GM23338 (cell line): ENCODE measurements at regions not wholly inside any gene's neighbourhood (a gene's known extent, or its start where the extent isn't known, plus 50 kb on each side); places are given as distances from the start of the nearest gene placed in this dataset.

Source experiments
- ATAC-seq: fragments of 200-7000 bp; cut with Tn5 transposase; 3 replicates; pipeline ENCODE4 v1.9.1; 2020
- DNase-seq: peaks from one replicate; pipeline ENCODE4 v3.0.0-alpha.2; 2015; ENCODE audit warnings: low spot score
- H2AFZ ChIP-seq: fragments of 200-600 bp; sonication (generic); 2 replicates; pipeline ENCODE4 v1.8.0; 2016; ENCODE audit warnings: antibody characterized with exemption, mild to moderate bottlenecking, moderate library complexity
- H3F3A ChIP-seq: fragments of 200-600 bp; sonication (generic); replicated peaks from 2 replicates; pipeline ENCODE4 v1.8.0; 2017; ENCODE audit warnings: antibody characterized with exemption, mixed run types, low read depth
- H3K27ac ChIP-seq: fragments of 200-600 bp; sonication (generic); 2 replicates; pipeline ENCODE4 v1.6.1; 2016; ENCODE audit warnings: low read depth
- H3K27me3 ChIP-seq: fragments of 200-600 bp; sonication (generic); 2 replicates; pipeline ENCODE4 v1.8.0; 2016; ENCODE audit warnings: mild to moderate bottlenecking, mixed run types, moderate library complexity; ENCODE audit not compliant: insufficient read depth
- H3K36me3 ChIP-seq: fragments of 200-600 bp; sonication (generic); 2 replicates; pipeline ENCODE4 v1.8.0; 2016; ENCODE audit warnings: mild to moderate bottlenecking; ENCODE audit not compliant: insufficient read depth
- H3K4me1 ChIP-seq: fragments of 200-600 bp; sonication (generic); 2 replicates; pipeline ENCODE4 v1.8.0; 2016; ENCODE audit warnings: mild to moderate bottlenecking, moderate library complexity; ENCODE audit not compliant: insufficient read depth
- H3K4me2 ChIP-seq: fragments of 200-600 bp; sonication (generic); 2 replicates; pipeline ENCODE4 v1.7.1; 2017; ENCODE audit warnings: mixed run types
- H3K4me3 ChIP-seq: fragments of 200-600 bp; sonication (generic); 2 replicates; pipeline ENCODE4 v1.6.1; 2016; ENCODE audit warnings: mixed run types
- H3K79me2 ChIP-seq: fragments of 200-600 bp; sonication (generic); replicated peaks from 2 replicates; pipeline ENCODE4 v1.8.0; 2017; ENCODE audit warnings: mild to moderate bottlenecking; ENCODE audit not compliant: insufficient read depth
- H3K9me2 ChIP-seq: fragments of 200-600 bp; sonication (generic); 2 replicates; pipeline ENCODE4 v1.8.0; 2017; ENCODE audit not compliant: insufficient read depth
- H4K20me1 ChIP-seq: fragments of 200-600 bp; sonication (generic); replicated peaks from 2 replicates; pipeline ENCODE4 v1.8.0; 2017; ENCODE audit warnings: mild to moderate bottlenecking; ENCODE audit not compliant: insufficient read depth
- H3K27ac Mint-ChIP-seq: 2 replicates; pipeline ENCODE4 v1.8.0; 2020; ENCODE audit warnings: inconsistent platforms, mild to moderate bottlenecking, moderate library complexity, mixed read lengths
- H3K27me3 Mint-ChIP-seq: 3 replicates; pipeline ENCODE4 v1.8.0; 2022; ENCODE audit warnings: low read depth, mild to moderate bottlenecking, moderate library complexity, mixed read lengths, inconsistent platforms; ENCODE audit not compliant: insufficient read depth, poor library complexity
- H3K36me3 Mint-ChIP-seq: 3 replicates; pipeline ENCODE4 v1.8.0; 2021; ENCODE audit warnings: low read depth, mild to moderate bottlenecking, inconsistent platforms, moderate library complexity, mixed read lengths
- H3K4me1 Mint-ChIP-seq: 3 replicates; pipeline ENCODE4 v1.8.0; 2020; ENCODE audit warnings: mild to moderate bottlenecking, inconsistent platforms, mixed read lengths
- H3K4me3 Mint-ChIP-seq: 3 replicates; pipeline ENCODE4 v1.8.0; 2021; ENCODE audit warnings: moderate library complexity, mild to moderate bottlenecking, inconsistent platforms, mixed read lengths
- H3K9me3 Mint-ChIP-seq: 3 replicates; pipeline ENCODE4 v1.8.0; 2020; ENCODE audit warnings: moderate library complexity, mild to moderate bottlenecking, inconsistent platforms, mixed read lengths
- CREB1 ChIP-seq: fragments of 250-450 bp; sonication (Bioruptor Pico); IDR thresholded peaks from 2 replicates; pipeline ENCODE4 v1.5.0; 2020; ENCODE audit warnings: low read depth, mild to moderate bottlenecking, moderate library complexity
- EZH2 ChIP-seq: fragments of 200-600 bp; sonication (generic); IDR thresholded peaks from one replicate; pipeline ENCODE4 v1.8.0; 2017; ENCODE audit warnings: antibody characterized with exemption, mild to moderate bottlenecking, low read depth; ENCODE audit not compliant: unreplicated experiment
- EZH2phosphoT487 ChIP-seq: fragments of 200-600 bp; sonication (generic); IDR thresholded peaks from one replicate; pipeline ENCODE4 v1.8.1; 2018; ENCODE audit warnings: antibody characterized with exemption; ENCODE audit not compliant: unreplicated experiment
- JUNB ChIP-seq: IDR thresholded peaks from one replicate; pipeline ENCODE4 v1.6.1; 2016; ENCODE audit warnings: antibody characterized with exemption; ENCODE audit not compliant: unreplicated experiment
- NANOG ChIP-seq: IDR thresholded peaks from 2 replicates; pipeline ENCODE4 v1.6.1; 2016; ENCODE audit warnings: antibody characterized with exemption, borderline replicate concordance
- POLR2AphosphoS5 ChIP-seq: IDR thresholded peaks from 2 replicates; pipeline ENCODE4 v1.6.1; 2016; ENCODE audit warnings: antibody characterized with exemption, low read depth
- STAT1 ChIP-seq: IDR thresholded peaks from one replicate; pipeline ENCODE4 v1.6.1; 2016; ENCODE audit warnings: antibody characterized with exemption; ENCODE audit not compliant: unreplicated experiment
- ZNF114 ChIP-seq: fragments of 250-450 bp; sonication (Bioruptor Pico); IDR thresholded peaks from 2 replicates; pipeline ENCODE4 v1.5.0; 2020; ENCODE audit warnings: mild to moderate bottlenecking, moderate library complexity
- ZNF331 ChIP-seq: fragments of 250-450 bp; sonication (Bioruptor Pico); IDR thresholded peaks from 2 replicates; pipeline ENCODE4 v1.5.0; 2020; ENCODE audit warnings: low read depth, mild to moderate bottlenecking, moderate library complexity
- TF ChIP-seq, protein P1 (sequence below): IDR thresholded peaks from 2 replicates; pipeline ENCODE4 v1.6.1; 2016; ENCODE audit warnings: antibody characterized with exemption
- TF ChIP-seq, protein P2 (sequence below): IDR thresholded peaks from one replicate; pipeline ENCODE4 v1.6.1; 2018; ENCODE audit warnings: antibody characterized with exemption; ENCODE audit not compliant: unreplicated experiment
- TF ChIP-seq, protein P3 (sequence below): fragments of 250-450 bp; sonication (Bioruptor Pico); IDR thresholded peaks from 2 replicates; pipeline ENCODE4 v1.5.0; 2020; ENCODE audit warnings: mild to moderate bottlenecking, moderate library complexity
- TF ChIP-seq, protein P4 (sequence below), 2 experiments: fragments of 200-600 bp in 1 of 2; sonication (generic) in 1 of 2; conservative IDR thresholded peaks; 2 replicates each; pipeline versions ENCODE4 v1.5.1 to v1.6.1; 2016 to 2017; ENCODE audit warnings: antibody characterized with exemption in 2 of 2, low read depth in 2 of 2, mild to moderate bottlenecking in 2 of 2, moderate library complexity in 1 of 2

DNA sequence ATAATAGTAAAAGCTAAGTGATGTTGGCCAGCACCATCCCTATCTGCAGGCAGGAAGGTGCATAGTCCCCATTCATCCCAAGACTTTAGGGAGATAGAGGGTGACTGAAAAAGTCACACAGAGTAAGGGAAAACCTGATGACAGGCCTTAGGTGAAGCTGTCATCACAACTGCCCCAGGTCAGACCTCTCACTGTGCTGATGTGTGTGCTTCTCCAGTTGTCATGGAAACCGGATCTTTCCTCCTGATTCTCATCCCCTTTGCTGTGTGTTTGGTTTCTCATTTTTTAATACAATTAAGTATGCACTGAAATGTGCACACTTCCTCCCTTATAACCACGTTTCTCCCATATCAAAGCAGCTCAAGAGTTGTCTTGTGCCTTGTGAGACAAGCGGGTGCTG, 135.1 kb upstream of the ANKFN1 start:
- no peak for DNase-seq
- Histone ChIP-seq H3K9me2 (peaks cover 11% of the 10 kb centered on the region; the same call in 1 of the 2 replicates), H3K4me2 (no peak overlapping the region), H3K4me1 (no peaks in the 10 kb centered on the region), H3K4me3 (no peak overlapping the region), H3K27me3 (no peaks in the 10 kb centered on the region), H3F3A (no peaks in the 10 kb centered on the region), H3K36me3 (peaks cover 4% of the 10 kb centered on the region; the same call in 1 of the 2 replicates), H2AFZ (no peak overlapping the region), H3K27ac (no peak overlapping the region), H4K20me1 (no peaks in the 10 kb centered on the region), H3K79me2 (no peaks in the 10 kb centered on the region)
- ATAC-seq = no peak
- no peak overlapping the region for H3K27ac Mint-ChIP-seq
- H3K36me3 Mint-ChIP-seq = no peaks in the 10 kb centered on the region
- H3K4me3 Mint-ChIP-seq = no peak overlapping the region
- peaks cover 4% of the 10 kb centered on the region for H3K27me3 Mint-ChIP-seq
- H3K9me3 Mint-ChIP-seq = no peaks in the 10 kb centered on the region; the same call in 2 of the 3 replicates
- no peaks in the 10 kb centered on the region for H3K4me1 Mint-ChIP-seq
- no peak for TF ChIP-seq CREB1
- TF ChIP-seq, protein P1, sequence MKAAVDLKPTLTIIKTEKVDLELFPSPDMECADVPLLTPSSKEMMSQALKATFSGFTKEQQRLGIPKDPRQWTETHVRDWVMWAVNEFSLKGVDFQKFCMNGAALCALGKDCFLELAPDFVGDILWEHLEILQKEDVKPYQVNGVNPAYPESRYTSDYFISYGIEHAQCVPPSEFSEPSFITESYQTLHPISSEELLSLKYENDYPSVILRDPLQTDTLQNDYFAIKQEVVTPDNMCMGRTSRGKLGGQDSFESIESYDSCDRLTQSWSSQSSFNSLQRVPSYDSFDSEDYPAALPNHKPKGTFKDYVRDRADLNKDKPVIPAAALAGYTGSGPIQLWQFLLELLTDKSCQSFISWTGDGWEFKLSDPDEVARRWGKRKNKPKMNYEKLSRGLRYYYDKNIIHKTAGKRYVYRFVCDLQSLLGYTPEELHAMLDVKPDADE = no peak
- TF ChIP-seq, protein P2, sequence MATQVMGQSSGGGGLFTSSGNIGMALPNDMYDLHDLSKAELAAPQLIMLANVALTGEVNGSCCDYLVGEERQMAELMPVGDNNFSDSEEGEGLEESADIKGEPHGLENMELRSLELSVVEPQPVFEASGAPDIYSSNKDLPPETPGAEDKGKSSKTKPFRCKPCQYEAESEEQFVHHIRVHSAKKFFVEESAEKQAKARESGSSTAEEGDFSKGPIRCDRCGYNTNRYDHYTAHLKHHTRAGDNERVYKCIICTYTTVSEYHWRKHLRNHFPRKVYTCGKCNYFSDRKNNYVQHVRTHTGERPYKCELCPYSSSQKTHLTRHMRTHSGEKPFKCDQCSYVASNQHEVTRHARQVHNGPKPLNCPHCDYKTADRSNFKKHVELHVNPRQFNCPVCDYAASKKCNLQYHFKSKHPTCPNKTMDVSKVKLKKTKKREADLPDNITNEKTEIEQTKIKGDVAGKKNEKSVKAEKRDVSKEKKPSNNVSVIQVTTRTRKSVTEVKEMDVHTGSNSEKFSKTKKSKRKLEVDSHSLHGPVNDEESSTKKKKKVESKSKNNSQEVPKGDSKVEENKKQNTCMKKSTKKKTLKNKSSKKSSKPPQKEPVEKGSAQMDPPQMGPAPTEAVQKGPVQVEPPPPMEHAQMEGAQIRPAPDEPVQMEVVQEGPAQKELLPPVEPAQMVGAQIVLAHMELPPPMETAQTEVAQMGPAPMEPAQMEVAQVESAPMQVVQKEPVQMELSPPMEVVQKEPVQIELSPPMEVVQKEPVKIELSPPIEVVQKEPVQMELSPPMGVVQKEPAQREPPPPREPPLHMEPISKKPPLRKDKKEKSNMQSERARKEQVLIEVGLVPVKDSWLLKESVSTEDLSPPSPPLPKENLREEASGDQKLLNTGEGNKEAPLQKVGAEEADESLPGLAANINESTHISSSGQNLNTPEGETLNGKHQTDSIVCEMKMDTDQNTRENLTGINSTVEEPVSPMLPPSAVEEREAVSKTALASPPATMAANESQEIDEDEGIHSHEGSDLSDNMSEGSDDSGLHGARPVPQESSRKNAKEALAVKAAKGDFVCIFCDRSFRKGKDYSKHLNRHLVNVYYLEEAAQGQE = no peak
- no peak for TF ChIP-seq POLR2AphosphoS5
- no peak for TF ChIP-seq JUNB
- TF ChIP-seq, protein P3, sequence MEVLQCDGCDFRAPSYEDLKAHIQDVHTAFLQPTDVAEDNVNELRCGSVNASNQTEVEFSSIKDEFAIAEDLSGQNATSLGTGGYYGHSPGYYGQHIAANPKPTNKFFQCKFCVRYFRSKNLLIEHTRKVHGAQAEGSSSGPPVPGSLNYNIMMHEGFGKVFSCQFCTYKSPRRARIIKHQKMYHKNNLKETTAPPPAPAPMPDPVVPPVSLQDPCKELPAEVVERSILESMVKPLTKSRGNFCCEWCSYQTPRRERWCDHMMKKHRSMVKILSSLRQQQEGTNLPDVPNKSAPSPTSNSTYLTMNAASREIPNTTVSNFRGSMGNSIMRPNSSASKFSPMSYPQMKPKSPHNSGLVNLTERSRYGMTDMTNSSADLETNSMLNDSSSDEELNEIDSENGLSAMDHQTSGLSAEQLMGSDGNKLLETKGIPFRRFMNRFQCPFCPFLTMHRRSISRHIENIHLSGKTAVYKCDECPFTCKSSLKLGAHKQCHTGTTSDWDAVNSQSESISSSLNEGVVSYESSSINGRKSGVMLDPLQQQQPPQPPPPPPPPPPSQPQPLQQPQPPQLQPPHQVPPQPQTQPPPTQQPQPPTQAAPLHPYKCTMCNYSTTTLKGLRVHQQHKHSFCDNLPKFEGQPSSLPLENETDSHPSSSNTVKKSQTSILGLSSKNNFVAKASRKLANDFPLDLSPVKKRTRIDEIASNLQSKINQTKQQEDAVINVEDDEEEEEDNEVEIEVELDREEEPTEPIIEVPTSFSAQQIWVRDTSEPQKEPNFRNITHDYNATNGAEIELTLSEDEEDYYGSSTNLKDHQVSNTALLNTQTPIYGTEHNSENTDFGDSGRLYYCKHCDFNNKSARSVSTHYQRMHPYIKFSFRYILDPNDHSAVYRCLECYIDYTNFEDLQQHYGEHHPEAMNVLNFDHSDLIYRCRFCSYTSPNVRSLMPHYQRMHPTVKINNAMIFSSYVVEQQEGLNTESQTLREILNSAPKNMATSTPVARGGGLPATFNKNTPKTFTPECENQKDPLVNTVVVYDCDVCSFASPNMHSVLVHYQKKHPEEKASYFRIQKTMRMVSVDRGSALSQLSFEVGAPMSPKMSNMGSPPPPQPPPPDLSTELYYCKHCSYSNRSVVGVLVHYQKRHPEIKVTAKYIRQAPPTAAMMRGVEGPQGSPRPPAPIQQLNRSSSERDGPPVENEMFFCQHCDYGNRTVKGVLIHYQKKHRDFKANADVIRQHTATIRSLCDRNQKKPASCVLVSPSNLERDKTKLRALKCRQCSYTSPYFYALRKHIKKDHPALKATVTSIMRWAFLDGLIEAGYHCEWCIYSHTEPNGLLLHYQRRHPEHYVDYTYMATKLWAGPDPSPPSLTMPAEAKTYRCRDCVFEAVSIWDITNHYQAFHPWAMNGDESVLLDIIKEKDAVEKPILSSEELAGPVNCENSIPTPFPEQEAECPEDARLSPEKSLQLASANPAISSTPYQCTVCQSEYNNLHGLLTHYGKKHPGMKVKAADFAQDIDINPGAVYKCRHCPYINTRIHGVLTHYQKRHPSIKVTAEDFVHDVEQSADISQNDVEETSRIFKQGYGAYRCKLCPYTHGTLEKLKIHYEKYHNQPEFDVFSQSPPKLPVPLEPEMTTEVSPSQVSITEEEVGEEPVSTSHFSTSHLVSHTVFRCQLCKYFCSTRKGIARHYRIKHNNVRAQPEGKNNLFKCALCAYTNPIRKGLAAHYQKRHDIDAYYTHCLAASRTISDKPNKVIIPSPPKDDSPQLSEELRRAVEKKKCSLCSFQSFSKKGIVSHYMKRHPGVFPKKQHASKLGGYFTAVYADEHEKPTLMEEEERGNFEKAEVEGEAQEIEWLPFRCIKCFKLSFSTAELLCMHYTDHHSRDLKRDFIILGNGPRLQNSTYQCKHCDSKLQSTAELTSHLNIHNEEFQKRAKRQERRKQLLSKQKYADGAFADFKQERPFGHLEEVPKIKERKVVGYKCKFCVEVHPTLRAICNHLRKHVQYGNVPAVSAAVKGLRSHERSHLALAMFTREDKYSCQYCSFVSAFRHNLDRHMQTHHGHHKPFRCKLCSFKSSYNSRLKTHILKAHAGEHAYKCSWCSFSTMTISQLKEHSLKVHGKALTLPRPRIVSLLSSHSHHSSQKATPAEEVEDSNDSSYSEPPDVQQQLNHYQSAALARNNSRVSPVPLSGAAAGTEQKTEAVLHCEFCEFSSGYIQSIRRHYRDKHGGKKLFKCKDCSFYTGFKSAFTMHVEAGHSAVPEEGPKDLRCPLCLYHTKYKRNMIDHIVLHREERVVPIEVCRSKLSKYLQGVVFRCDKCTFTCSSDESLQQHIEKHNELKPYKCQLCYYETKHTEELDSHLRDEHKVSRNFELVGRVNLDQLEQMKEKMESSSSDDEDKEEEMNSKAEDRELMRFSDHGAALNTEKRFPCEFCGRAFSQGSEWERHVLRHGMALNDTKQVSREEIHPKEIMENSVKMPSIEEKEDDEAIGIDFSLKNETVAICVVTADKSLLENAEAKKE (CRISPR knock-in tag) = no peak
- no peak for TF ChIP-seq EZH2phosphoT487
- no peak for TF ChIP-seq ZNF114
- TF ChIP-seq, protein P4, sequence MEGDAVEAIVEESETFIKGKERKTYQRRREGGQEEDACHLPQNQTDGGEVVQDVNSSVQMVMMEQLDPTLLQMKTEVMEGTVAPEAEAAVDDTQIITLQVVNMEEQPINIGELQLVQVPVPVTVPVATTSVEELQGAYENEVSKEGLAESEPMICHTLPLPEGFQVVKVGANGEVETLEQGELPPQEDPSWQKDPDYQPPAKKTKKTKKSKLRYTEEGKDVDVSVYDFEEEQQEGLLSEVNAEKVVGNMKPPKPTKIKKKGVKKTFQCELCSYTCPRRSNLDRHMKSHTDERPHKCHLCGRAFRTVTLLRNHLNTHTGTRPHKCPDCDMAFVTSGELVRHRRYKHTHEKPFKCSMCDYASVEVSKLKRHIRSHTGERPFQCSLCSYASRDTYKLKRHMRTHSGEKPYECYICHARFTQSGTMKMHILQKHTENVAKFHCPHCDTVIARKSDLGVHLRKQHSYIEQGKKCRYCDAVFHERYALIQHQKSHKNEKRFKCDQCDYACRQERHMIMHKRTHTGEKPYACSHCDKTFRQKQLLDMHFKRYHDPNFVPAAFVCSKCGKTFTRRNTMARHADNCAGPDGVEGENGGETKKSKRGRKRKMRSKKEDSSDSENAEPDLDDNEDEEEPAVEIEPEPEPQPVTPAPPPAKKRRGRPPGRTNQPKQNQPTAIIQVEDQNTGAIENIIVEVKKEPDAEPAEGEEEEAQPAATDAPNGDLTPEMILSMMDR (conservative IDR thresholded peaks at IDR 0.05; ENCODE audit: low read depth in 2 of 2) = no peak
- no peak for TF ChIP-seq EZH2
- no peak for TF ChIP-seq STAT1
- no peak for TF ChIP-seq ZNF331
- no peak for TF ChIP-seq NANOG
